H1 (cell line): ENCODE measurements at regions not wholly inside any gene's neighbourhood (a gene's known extent, or its start where the extent isn't known, plus 50 kb on each side); places are given as distances from the start of the nearest gene placed in this dataset.

Experiments used
- EGR1 ChIP-seq: IDR thresholded peaks from 2 replicates; pipeline ENCODE4 v1.6.1; 2011; ENCODE audit warnings: low read depth, low read length, borderline replicate concordance
- PHF8 ChIP-seq: fragments of 200-600 bp; sonication (generic); conservative IDR thresholded peaks from 2 replicates; pipeline ENCODE4 v1.7.1; 2012; ENCODE audit warnings: low read depth, mild to moderate bottlenecking, inconsistent platforms, low read length, moderate library complexity
- SAP30 ChIP-seq: fragments of 300-600 bp; sonication (generic); IDR thresholded peaks from 2 replicates; pipeline ENCODE4 v1.7.1; 2012; ENCODE audit warnings: low read length, moderate library complexity, mild to moderate bottlenecking, inconsistent platforms; ENCODE audit not compliant: insufficient read depth, insufficient replicate concordance
- SP1 ChIP-seq: IDR thresholded peaks from 2 replicates; pipeline ENCODE4 v1.6.1; 2011; ENCODE audit warnings: low read depth, low read length
- SUZ12 ChIP-seq: fragments of 200-600 bp; sonication (generic); IDR thresholded peaks from 2 replicates; pipeline ENCODE4 v1.6.1; 2012; ENCODE audit warnings: mild to moderate bottlenecking, inconsistent platforms, low read length, moderate library complexity, mixed read lengths

DNA sequence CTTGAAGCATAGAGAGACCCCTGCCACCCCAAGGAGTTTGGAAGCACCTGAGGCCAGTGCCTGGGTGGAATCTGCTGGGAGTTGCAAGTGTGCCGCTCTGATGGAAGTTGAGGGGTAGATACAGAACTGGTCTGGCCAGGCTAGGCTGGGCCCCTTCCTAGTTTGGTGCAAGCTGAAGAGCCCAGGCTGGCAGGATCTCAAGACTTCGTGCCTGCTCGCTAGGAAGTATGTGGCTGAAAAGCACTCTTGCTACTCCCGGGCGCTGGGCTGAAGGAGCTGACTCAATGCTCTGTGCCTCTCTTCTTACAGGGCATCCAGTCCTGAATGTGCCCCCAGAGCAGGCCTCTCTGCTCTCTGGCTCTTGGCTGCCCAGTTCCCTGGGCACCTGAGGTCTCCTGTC lies 51.7 kb upstream of the PJA1 start (continued):
- TF ChIP-seq SAP30: no peak
- no peak for TF ChIP-seq PHF8
- no peak for TF ChIP-seq SP1
- TF ChIP-seq EGR1: no peak
- TF ChIP-seq SUZ12: no peak
